RWPE1 (cell line): ENCODE measurements at regions not wholly inside any gene's neighbourhood (a gene's known extent, or its start where the extent isn't known, plus 50 kb on each side); places are given as distances from the start of the nearest gene placed in this dataset.

Experiments
- CTCF ChIA-PET: fragments of 350-600 bp; sonication (Branson Sonifier 250); formaldehyde crosslinking; extraction: SDS; loops from one replicate; lab custom pipeline; 2021; lab: Yijun Ruan, JAX
- POLR2A ChIA-PET: fragments of 400-600 bp; formaldehyde crosslinking; extraction: SDS; loops from one replicate; lab custom pipeline; 2020; ENCODE audit warnings: antibody characterized with exemption; ENCODE audit not compliant: low non-redundant PET; lab: Yijun Ruan, JAX
- DNase-seq: peaks from one replicate; pipeline ENCODE4 v3.0.0; 2012; ENCODE audit warnings: low spot score
- H3K27ac ChIP-seq: fragments of 450-650 bp; 2 replicates; pipeline ENCODE4 v1.5.1; 2017
- TF ChIP-seq, protein P1 (sequence below): fragments of 450-650 bp; conservative IDR thresholded peaks from 2 replicates; pipeline ENCODE4 v1.5.1; 2017; ENCODE audit warnings: low read depth, mild to moderate bottlenecking

DNA sequence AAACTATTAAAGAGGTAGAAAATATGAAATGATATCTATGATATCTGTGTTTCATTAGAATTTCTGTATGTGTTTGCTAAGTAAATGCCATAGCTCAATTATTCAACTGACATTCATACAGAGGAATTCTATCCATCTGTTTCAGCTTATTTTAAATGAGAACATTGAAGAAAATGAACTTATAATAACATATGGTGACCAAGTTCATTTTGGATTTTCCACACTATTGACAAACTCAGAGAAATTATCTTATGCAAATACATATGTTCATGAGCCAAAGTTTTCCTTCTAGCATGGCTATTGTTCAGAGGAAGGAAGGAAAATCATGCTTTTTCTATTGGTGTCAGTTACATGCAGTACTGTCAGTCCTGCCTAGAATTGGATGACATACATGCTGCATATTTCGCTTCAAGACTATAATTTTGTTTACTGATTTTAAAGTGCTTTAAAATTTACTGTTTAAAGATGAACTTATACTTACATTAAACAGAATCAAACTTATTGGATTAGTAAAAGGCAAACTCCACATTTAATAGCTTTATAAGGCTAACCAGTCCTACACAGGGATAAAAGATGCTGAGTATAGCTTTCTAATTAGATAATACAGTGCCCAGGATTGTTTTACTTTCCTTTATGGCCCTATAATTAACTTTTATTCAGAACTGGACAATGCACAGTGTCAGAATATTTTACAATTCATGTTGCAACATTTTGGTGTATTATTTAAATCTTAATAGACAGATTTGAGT, 646.2 kb downstream of the TRAM1L1 start:
- TF ChIP-seq, protein P1, sequence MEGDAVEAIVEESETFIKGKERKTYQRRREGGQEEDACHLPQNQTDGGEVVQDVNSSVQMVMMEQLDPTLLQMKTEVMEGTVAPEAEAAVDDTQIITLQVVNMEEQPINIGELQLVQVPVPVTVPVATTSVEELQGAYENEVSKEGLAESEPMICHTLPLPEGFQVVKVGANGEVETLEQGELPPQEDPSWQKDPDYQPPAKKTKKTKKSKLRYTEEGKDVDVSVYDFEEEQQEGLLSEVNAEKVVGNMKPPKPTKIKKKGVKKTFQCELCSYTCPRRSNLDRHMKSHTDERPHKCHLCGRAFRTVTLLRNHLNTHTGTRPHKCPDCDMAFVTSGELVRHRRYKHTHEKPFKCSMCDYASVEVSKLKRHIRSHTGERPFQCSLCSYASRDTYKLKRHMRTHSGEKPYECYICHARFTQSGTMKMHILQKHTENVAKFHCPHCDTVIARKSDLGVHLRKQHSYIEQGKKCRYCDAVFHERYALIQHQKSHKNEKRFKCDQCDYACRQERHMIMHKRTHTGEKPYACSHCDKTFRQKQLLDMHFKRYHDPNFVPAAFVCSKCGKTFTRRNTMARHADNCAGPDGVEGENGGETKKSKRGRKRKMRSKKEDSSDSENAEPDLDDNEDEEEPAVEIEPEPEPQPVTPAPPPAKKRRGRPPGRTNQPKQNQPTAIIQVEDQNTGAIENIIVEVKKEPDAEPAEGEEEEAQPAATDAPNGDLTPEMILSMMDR, result no peak
- no peak overlapping the region for H3K27ac ChIP-seq
- ChIA-PET CTCF (no interaction called here), POLR2A (no interaction called here)
- no peak for DNase-seq

DNA sequence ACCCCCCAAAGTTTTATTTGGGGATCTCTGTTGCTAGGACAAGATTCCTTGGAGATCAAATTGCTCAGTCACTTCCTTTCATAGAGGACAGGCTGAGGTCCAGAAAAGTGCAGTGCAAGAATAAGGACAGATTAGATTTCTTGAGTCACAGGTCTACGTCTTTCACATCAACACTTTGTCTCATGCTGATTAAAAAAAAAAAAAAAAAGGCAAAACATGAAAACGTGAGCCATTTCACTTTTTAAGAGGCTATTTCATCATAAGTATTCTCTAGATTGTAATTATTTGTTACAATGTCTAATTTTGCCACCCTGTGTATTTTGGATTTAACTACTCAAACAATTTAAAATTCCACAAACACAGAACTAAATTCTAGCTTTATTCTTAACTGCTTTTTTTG, 647.0 kb downstream of the TRAM1L1 start:
- H3K27ac ChIP-seq, result no peak overlapping the region
- ChIA-PET CTCF (no interaction called here), POLR2A (no interaction called here)
- TF ChIP-seq, protein P1, result no peak
- DNase-seq, result no peak

DNA sequence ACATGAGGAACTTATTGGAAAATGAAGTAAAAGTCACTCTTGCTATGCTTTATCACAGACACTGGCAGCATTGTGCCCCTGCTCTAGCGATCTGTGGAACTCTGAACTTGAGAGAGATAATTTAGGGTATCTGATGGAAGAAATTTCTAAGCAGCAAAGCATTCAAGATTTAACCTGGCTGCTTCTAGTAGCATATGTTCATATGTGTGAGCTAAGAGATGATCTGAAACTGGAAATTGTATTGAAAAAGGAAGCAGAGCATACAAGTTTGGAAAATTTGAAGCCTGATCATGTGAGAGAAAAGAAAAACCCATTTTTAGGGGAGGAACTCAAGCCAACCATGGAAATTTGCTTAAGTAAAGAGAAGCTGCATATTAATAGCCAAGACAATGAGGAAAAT, 657.7 kb downstream of the TRAM1L1 start:
- ChIA-PET POLR2A (no interaction called here), CTCF (no interaction called here)
- H3K27ac ChIP-seq, result no peak overlapping the region
- no peak for DNase-seq
- TF ChIP-seq, protein P1, result no peak

DNA sequence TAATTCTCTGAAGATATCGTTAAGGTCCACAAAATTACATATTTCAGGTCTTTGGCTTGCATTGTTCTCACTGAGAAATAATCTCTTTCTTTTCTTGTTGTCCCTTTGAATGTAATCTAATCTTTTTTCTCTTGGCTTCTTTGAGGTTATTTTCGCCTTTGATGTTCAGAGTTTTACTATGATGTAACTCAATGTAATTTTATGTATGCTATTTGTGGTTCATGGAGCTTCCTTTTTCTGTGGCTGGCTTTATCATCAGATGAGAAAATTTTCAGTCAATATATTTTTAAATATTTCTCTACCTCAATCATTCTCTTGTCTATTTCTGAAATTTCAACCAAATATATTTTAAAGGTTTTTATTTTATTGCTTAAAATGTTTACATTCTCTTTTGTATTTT, 672.2 kb downstream of the TRAM1L1 start:
- TF ChIP-seq, protein P1, result no peak
- ChIA-PET CTCF (no interaction called here), POLR2A (no interaction called here)
- DNase-seq, result no peak
- H3K27ac ChIP-seq, result no peak overlapping the region

DNA sequence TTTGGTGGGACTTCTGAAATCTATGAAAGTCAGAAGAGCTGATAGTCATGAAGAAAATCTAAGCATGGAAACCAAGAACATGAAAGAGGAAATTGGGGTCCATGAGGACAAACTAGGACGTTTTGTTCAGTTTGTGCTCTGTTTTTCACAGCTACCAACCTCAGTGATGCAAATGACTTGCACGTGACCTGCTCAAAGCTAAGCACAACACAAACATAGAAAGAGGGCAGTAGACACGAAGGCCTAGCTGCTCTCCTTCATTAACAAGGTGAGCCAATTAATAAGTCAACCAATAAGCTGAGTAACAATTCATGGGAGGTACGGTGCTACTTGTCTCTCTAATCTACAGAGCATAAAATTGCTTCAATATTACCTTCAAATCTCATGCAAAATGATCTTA, 684.1 kb downstream of the TRAM1L1 start:
- TF ChIP-seq, protein P1, result no peak
- ChIA-PET CTCF (interaction anchor here (0.6 kb wide), 1 partner anchor 87 kb away, joined by 3 read pairs; no protein-coding TSS in a partner anchor), POLR2A (no interaction called here)
- DNase-seq, result no peak
- H3K27ac ChIP-seq, result no peak overlapping the region

DNA sequence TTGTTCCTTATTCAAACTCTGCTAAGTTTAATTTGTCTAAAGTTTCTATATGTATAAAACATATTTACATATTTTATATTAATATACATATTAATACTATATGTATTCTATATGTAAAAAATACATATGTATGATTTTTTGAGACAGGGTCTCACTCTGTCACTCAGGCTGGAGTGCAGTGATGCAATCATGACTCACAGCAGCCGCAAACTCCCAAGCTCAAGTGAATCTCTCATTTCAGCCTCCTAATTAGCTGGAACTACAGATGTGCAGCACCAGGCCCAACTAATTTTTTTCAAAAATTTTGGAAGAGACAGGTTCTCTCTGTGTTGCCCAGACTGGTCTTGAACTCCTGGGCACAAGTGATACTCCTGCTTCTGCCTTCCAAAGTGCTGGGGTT, 684.9 kb downstream of the TRAM1L1 start:
- POLR2A ChIA-PET, result no interaction called here
- CTCF ChIA-PET, result interaction anchor here (0.6 to 0.7 kb wide), 2 partner anchors 88 to 94 kb away, joined by 3 read pairs; no protein-coding TSS in a partner anchor
- TF ChIP-seq, protein P1, result no peak
- no peak overlapping the region for H3K27ac ChIP-seq
- no peak for DNase-seq
